ENCODE measurements at regions not wholly inside any gene's neighbourhood (a gene's known extent, or its start where the extent isn't known, plus 50 kb on each side); places are given as distances from the start of the nearest gene placed in this dataset.

GRCh38 chr17:28247671-28248555 lies 71.1 kb upstream of the TMEM97 start:
- TF ChIP-seq CTCF (IDR thresholded peaks at IDR 0.05) = no peak
- TF ChIP-seq POLR2A (IDR thresholded peaks at IDR 0.05) = no peak
- no peak for TF ChIP-seq POLR2AphosphoS5 (IDR thresholded peaks at IDR 0.05)
- TF ChIP-seq EP300 (IDR thresholded peaks at IDR 0.05) = no peak
